Esophagus muscularis mucosa (tissue), 4 donors: ENCODE measurements at regions not wholly inside any gene's neighbourhood (a gene's known extent, or its start where the extent isn't known, plus 50 kb on each side); places are given as distances from the start of the nearest gene placed in this dataset.

Experiments used
- DNase-seq: peaks from one replicate; pipeline ENCODE4 v3.0.0-alpha.2; 2017; ENCODE audit errors: extremely low spot score
- H3K27ac ChIP-seq, 4 donors: fragments of 200-600 bp; sonication (generic); replicated peaks in 1 of 4; 1 replicate in 3 of 4; 2 replicates in 1 of 4; pipeline ENCODE4 v1.5.1; 2016 to 2019; ENCODE audit warnings: mild to moderate bottlenecking in 1 of 4
- H3K27me3 ChIP-seq, 4 donors: fragments of 200-600 bp; sonication (generic); one replicate each; pipeline versions ENCODE4 v1.5.1 to v1.6.0; 2016 to 2019
- H3K36me3 ChIP-seq, 4 donors: fragments of 200-600 bp; sonication (generic); one replicate each; pipeline ENCODE4 v1.5.1; 2016 to 2019
- H3K4me1 ChIP-seq, 4 donors: fragments of 200-600 bp; sonication (generic); one replicate each; pipeline ENCODE4 v1.5.1; 2016 to 2019
- H3K4me3 ChIP-seq, 4 donors: fragments of 200-600 bp; sonication (generic); 1 replicate in 2 of 4; 2 replicates in 2 of 4; pipeline ENCODE4 v1.5.1; 2016 to 2019; ENCODE audit warnings: mild to moderate bottlenecking in 4 of 4, moderate library complexity in 1 of 4
- H3K9me3 ChIP-seq, 4 donors: fragments of 200-600 bp; sonication (generic); 1 replicate in 3 of 4; 2 replicates in 1 of 4; pipeline ENCODE4 v1.5.1; 2016 to 2019
- EP300 ChIP-seq: sonication (generic); formaldehyde crosslinking; IDR thresholded peaks from one replicate; pipeline ENCODE4 v1.6.1; 2017; ENCODE audit warnings: antibody characterized with exemption
- POLR2A ChIP-seq: fragments of 450-650 bp; IDR thresholded peaks from one replicate; pipeline ENCODE4 v1.6.1; 2017; ENCODE audit warnings: antibody characterized with exemption, moderate library complexity, mild to moderate bottlenecking, low read depth
- POLR2AphosphoS5 ChIP-seq, 2 donors: sonication (generic); formaldehyde crosslinking; IDR thresholded peaks; one replicate each; pipeline ENCODE4 v1.6.1; 2017; ENCODE audit warnings: antibody characterized with exemption in 2 of 2
- WGBS: methylation state at CpG from one replicate; pipeline ENCODE4 v1.1.5; 2018; 5-methylcytosine and 5-hydroxymethylcytosine counted together
- intact Hi-C: fragments of 100-400 bp; cut with DNase I; formaldehyde crosslinking; loops from one replicate; pipeline ENCODE4 v1.15.1; 2023
- TF ChIP-seq, protein P1 (sequence below), 3 experiments: fragments of 200-600 bp in 2 of 3; fragments of 450-650 bp in 1 of 3; sonication (generic) in 2 of 3; IDR thresholded peaks; one replicate each; pipeline ENCODE4 v1.5.1; 2017 to 2019; ENCODE audit warnings: antibody characterized with exemption in 3 of 3, mild to moderate bottlenecking in 2 of 3, moderate library complexity in 1 of 3

- no peaks in the 10 kb centered on the region for H3K4me1 ChIP-seq
- H3K36me3 ChIP-seq = no peaks in the 10 kb centered on the region
- DNase-seq = no peak
- H3K9me3 ChIP-seq = no peaks in the 10 kb centered on the region
- intact Hi-C loops = no loop called here
- H3K27ac ChIP-seq = no peak overlapping the region
- WGBS = 100% methylated on average over 1 of the region's 1 CpG
- H3K4me3 ChIP-seq = no peak overlapping the region
- H3K27me3 ChIP-seq = no peaks in the 10 kb centered on the region
- TF ChIP-seq POLR2AphosphoS5 (IDR thresholded peaks at IDR 0.05) (no peak), EP300 (no peak), POLR2A (no peak)
- TF ChIP-seq, protein P1, sequence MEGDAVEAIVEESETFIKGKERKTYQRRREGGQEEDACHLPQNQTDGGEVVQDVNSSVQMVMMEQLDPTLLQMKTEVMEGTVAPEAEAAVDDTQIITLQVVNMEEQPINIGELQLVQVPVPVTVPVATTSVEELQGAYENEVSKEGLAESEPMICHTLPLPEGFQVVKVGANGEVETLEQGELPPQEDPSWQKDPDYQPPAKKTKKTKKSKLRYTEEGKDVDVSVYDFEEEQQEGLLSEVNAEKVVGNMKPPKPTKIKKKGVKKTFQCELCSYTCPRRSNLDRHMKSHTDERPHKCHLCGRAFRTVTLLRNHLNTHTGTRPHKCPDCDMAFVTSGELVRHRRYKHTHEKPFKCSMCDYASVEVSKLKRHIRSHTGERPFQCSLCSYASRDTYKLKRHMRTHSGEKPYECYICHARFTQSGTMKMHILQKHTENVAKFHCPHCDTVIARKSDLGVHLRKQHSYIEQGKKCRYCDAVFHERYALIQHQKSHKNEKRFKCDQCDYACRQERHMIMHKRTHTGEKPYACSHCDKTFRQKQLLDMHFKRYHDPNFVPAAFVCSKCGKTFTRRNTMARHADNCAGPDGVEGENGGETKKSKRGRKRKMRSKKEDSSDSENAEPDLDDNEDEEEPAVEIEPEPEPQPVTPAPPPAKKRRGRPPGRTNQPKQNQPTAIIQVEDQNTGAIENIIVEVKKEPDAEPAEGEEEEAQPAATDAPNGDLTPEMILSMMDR (IDR thresholded peaks at IDR 0.05) = no peak
Observed at GRCh38 chr2:58631986-58632385, 390.9 kb upstream of the FANCL start.

GRCh38 chr2:58629545-58630119 lies 388.5 kb upstream of the FANCL start:
- no peaks in the 10 kb centered on the region for H3K4me1 ChIP-seq
- no peak for DNase-seq
- intact Hi-C loops = no loop called here
- no peaks in the 10 kb centered on the region for H3K9me3 ChIP-seq
- TF ChIP-seq EP300 = no peak
- TF ChIP-seq, protein P1 (IDR thresholded peaks at IDR 0.05) = no peak
- no peak for TF ChIP-seq POLR2A
- no peak for TF ChIP-seq POLR2AphosphoS5 (IDR thresholded peaks at IDR 0.05)
- no peaks in the 10 kb centered on the region for H3K36me3 ChIP-seq
- no peaks in the 10 kb centered on the region for H3K27me3 ChIP-seq
- no peak overlapping the region for H3K27ac ChIP-seq
- no peak overlapping the region for H3K4me3 ChIP-seq
- 86% methylated on average over 4 of the region's 4 CpGs for whole genome bisulfite sequencing

DNA sequence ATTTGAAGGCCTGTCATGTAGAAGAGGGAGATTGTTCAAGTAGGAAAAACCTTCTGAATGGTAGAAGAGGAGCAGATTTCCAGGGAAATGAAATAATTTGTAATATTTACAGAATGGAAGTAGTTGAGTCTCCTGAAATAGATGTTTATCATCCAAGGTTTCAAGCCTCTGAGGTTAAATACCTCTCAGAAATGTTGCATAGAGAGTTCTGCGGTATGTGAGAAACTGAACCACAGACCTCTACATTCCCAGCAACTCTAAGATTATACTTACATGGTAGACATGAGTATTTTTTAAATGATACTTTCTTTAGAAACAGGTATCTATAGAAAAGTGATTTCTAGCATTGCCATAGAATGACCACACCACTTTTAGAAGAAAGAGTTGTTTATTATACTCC lies 379.8 kb upstream of the FANCL start:
- no peak for DNase-seq
- no peaks in the 10 kb centered on the region for H3K9me3 ChIP-seq
- H3K4me1 ChIP-seq = no peaks in the 10 kb centered on the region
- H3K36me3 ChIP-seq = no peaks in the 10 kb centered on the region
- TF ChIP-seq, protein P1 (IDR thresholded peaks at IDR 0.05) = no peak
- TF ChIP-seq EP300 (no peak), POLR2A (no peak), POLR2AphosphoS5 (IDR thresholded peaks at IDR 0.05) (no peak)
- no peak overlapping the region for H3K4me3 ChIP-seq
- H3K27me3 ChIP-seq = no peaks in the 10 kb centered on the region
- no peak overlapping the region for H3K27ac ChIP-seq
- WGBS = 100% methylated on average over 1 of the region's 1 CpG
- intact Hi-C loops = no loop called here

GRCh38 chr2:58620093-58620492 lies 379.0 kb upstream of the FANCL start:
- WGBS = 64% methylated on average over 5 of the region's 5 CpGs
- intact Hi-C loops = no loop called here
- Histone ChIP-seq H3K9me3 (no peaks in the 10 kb centered on the region), H3K36me3 (no peaks in the 10 kb centered on the region), H3K27ac (no peak overlapping the region), H3K4me1 (no peaks in the 10 kb centered on the region), H3K27me3 (no peaks in the 10 kb centered on the region), H3K4me3 (no peak overlapping the region)
- TF ChIP-seq POLR2AphosphoS5 (IDR thresholded peaks at IDR 0.05) (no peak), EP300 (no peak), POLR2A (no peak)
- TF ChIP-seq, protein P1 (IDR thresholded peaks at IDR 0.05) = no peak
- DNase-seq = no peak

DNA sequence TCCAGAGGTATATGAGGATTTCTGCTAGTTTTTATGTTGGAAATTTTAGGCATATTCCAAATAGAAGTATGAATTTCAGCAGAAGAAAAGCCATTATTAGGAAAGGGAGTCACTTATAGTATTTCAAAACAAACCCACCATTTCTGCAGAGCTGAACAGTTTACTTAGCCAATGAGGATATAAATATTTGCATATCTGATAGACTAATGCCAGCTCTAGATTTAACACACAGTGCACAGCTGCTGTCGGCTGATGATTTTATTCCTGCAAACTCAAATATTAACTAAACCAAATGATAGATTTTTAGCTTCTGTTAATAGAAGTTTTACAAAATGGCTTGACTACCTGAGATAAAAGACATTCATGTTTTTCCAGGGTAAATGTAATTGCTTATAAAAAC lies 375.8 kb upstream of the FANCL start:
- Histone ChIP-seq H3K4me1 (no peaks in the 10 kb centered on the region), H3K9me3 (no peaks in the 10 kb centered on the region), H3K27ac (no peak overlapping the region), H3K4me3 (no peak overlapping the region), H3K27me3 (no peaks in the 10 kb centered on the region), H3K36me3 (no peaks in the 10 kb centered on the region)
- intact Hi-C loops = no loop called here
- no peak for DNase-seq
- WGBS = 47% methylated on average over 1 of the region's 1 CpG
- TF ChIP-seq POLR2A (no peak), EP300 (no peak), POLR2AphosphoS5 (IDR thresholded peaks at IDR 0.05) (no peak)
- TF ChIP-seq, protein P1 (IDR thresholded peaks at IDR 0.05) = no peak
